ENCODE measurements at regions not wholly inside any gene's neighbourhood (a gene's known extent, or its start where the extent isn't known, plus 50 kb on each side); places are given as distances from the start of the nearest gene placed in this dataset.
"Not testable (repeated sequence)": the region's sequence is repeated elsewhere in the genome, so short reads cannot be mapped to it uniquely, and the experiment has no call there.

GRCh38 chr13:81230386-81230785 is 889.5 kb upstream of the SPRY2 start:
- TF ChIP-seq POLR2A (IDR thresholded peaks at IDR 0.05) (no peak), EP300 (IDR thresholded peaks at IDR 0.05) (no peak), CTCF (IDR thresholded peaks at IDR 0.05) (no peak), POLR2AphosphoS5 (IDR thresholded peaks at IDR 0.05) (no peak)
- intact Hi-C loops (cut with DNase I), result no loop called here
- H3K36me3 ChIP-seq, result no peaks in the 10 kb centered on the region
- no peaks in the 10 kb centered on the region for H3K27me3 ChIP-seq
- H3K9me3 ChIP-seq, result no peaks in the 10 kb centered on the region
- H3K4me3 ChIP-seq, result no peak overlapping the region
- no peaks in the 10 kb centered on the region for H3K4me1 ChIP-seq
- no peak overlapping the region for H3K27ac ChIP-seq
- DNase-seq, result no peak
- 54 to 61% methylated on average over 2 of the region's 2 CpGs for WGBS, 2 donors

- H3K4me3 ChIP-seq; H3K9me3 ChIP-seq; H3K4me1 ChIP-seq; H3K36me3 ChIP-seq; H3K27ac ChIP-seq; DNase-seq; intact Hi-C loops (cut with DNase I); H3K27me3 ChIP-seq: not testable (repeated sequence)
- 73 to 76% methylated on average over 4 of the region's 4 CpGs for WGBS, 2 donors
Observed at GRCh38 chr13:81226830-81227229, 885.9 kb upstream of the SPRY2 start.

GRCh38 chr13:81224209-81224833 is 883.4 kb upstream of the SPRY2 start:
- Histone ChIP-seq H3K4me3 (no peak overlapping the region), H3K27me3 (no peaks in the 10 kb centered on the region), H3K9me3 (no peaks in the 10 kb centered on the region), H3K4me1 (no peaks in the 10 kb centered on the region), H3K36me3 (no peaks in the 10 kb centered on the region), H3K27ac (no peak overlapping the region)
- TF ChIP-seq EP300 (IDR thresholded peaks at IDR 0.05) (no peak), POLR2A (IDR thresholded peaks at IDR 0.05) (no peak), CTCF (IDR thresholded peaks at IDR 0.05) (no peak), POLR2AphosphoS5 (IDR thresholded peaks at IDR 0.05) (no peak)
- intact Hi-C loops (cut with DNase I), result no loop called here
- WGBS, 2 donors, result 18 to 68% methylated on average over 7 of the region's 7 CpGs
- no peak for DNase-seq

- no peaks in the 10 kb centered on the region for H3K4me1 ChIP-seq
- no peaks in the 10 kb centered on the region for H3K9me3 ChIP-seq
- no peak overlapping the region for H3K4me3 ChIP-seq
- intact Hi-C loops (cut with DNase I), result no loop called here
- H3K36me3 ChIP-seq, result no peaks in the 10 kb centered on the region
- TF ChIP-seq CTCF (IDR thresholded peaks at IDR 0.05) (no peak), POLR2A (IDR thresholded peaks at IDR 0.05) (no peak), EP300 (IDR thresholded peaks at IDR 0.05) (no peak), POLR2AphosphoS5 (IDR thresholded peaks at IDR 0.05) (no peak)
- DNase-seq, result no peak
- 23 to 65% methylated on average over 6 of the region's 6 CpGs for WGBS, 2 donors
- no peak overlapping the region for H3K27ac ChIP-seq
- H3K27me3 ChIP-seq, result no peaks in the 10 kb centered on the region
Observed at GRCh38 chr13:81223778-81224177, 882.9 kb upstream of the SPRY2 start.

- Histone ChIP-seq H3K4me3 (no peak overlapping the region), H3K36me3 (no peaks in the 10 kb centered on the region), H3K27ac (no peak overlapping the region), H3K4me1 (no peaks in the 10 kb centered on the region), H3K27me3 (no peaks in the 10 kb centered on the region), H3K9me3 (no peaks in the 10 kb centered on the region)
- TF ChIP-seq EP300 (IDR thresholded peaks at IDR 0.05), result no peak
- TF ChIP-seq CTCF (IDR thresholded peaks at IDR 0.05), result no peak
- TF ChIP-seq POLR2AphosphoS5 (IDR thresholded peaks at IDR 0.05), result no peak
- TF ChIP-seq POLR2A (IDR thresholded peaks at IDR 0.05), result no peak
- intact Hi-C loops (cut with DNase I), result no loop called here
- WGBS, 2 donors, result 82 to 93% methylated on average over 2 of the region's 2 CpGs
- no peak for DNase-seq
Observed at GRCh38 chr13:81211713-81212112, 870.8 kb upstream of the SPRY2 start.

Measured in sigmoid colon (tissue), 6 donors.